Endothelial cell of umbilical vein (primary cell): ENCODE measurements at regions not wholly inside any gene's neighbourhood (a gene's known extent, or its start where the extent isn't known, plus 50 kb on each side); places are given as distances from the start of the nearest gene placed in this dataset.

Experiments used
- BruUV-seq: library from RNA; stranded (reverse); fragments of 400-500 nt; replicated peaks from 2 replicates; lab custom pipeline; 2021; lab: Mats Ljungman, UMichigan
- CTCF ChIA-PET: fragments of 300-600, 350-600 bp; sonication (Branson Sonifier 250); formaldehyde crosslinking; loops from one replicate; lab custom pipeline; 2021; ENCODE audit warnings: antibody characterized with exemption, inconsistent platforms; lab: Charles Lee
- POLR2A ChIA-PET: fragments of 300-600, 350-600 bp; sonication (Branson Sonifier 250); formaldehyde crosslinking; loops from one replicate; lab custom pipeline; 2021; ENCODE audit warnings: antibody characterized with exemption, inconsistent platforms; lab: Charles Lee
- DNase-seq: peaks from one replicate; pipeline ENCODE4 v3.0.0-alpha.2; 2011; ENCODE audit warnings: low read depth, low spot score
- FAIRE-seq: peaks from 2 replicates; lab custom pipeline; 2011; peaks lifted over from hg19 to GRCh38; lab: Jason Lieb, UNC
- H2AFZ ChIP-seq: 2 replicates; pipeline ENCODE4 v1.6.0; 2012; ENCODE audit warnings: low read depth, low read length, control low read depth, inconsistent platforms
- H3K27ac ChIP-seq: 2 replicates; pipeline ENCODE4 v1.5.1; 2011; ENCODE audit warnings: low read depth, mild to moderate bottlenecking, control low read depth, low read length, moderate library complexity; ENCODE audit not compliant: insufficient read depth
- H3K27me3 ChIP-seq, 2 experiments: 2 replicates each; pipeline versions ENCODE4 v1.6.0 to v1.6.1; 2011; ENCODE audit warnings: low read length in 2 of 2, mixed read lengths in 1 of 2; ENCODE audit not compliant: control insufficient read depth in 2 of 2, insufficient read depth in 2 of 2
- H3K36me3 ChIP-seq, 2 experiments: 2 replicates in 1 of 2; 3 replicates in 1 of 2; pipeline ENCODE4 v1.5.1; 2011; ENCODE audit warnings: low read length in 2 of 2, mild to moderate bottlenecking in 1 of 2, moderate library complexity in 1 of 2; ENCODE audit not compliant: control insufficient read depth in 2 of 2, insufficient read depth in 2 of 2; ENCODE audit errors: extremely low read depth in 1 of 2
- H3K4me1 ChIP-seq: 3 replicates; pipeline ENCODE4 v1.5.1; 2011; ENCODE audit warnings: mild to moderate bottlenecking, low read length; ENCODE audit not compliant: control insufficient read depth, insufficient read depth; ENCODE audit errors: extremely low read depth
- H3K4me2 ChIP-seq: 2 replicates; pipeline ENCODE4 v1.6.1; 2011; ENCODE audit warnings: low read length, control low read depth, mixed read lengths; ENCODE audit not compliant: insufficient read depth
- H3K4me3 ChIP-seq, 3 experiments: fragments of 200-600 bp in 1 of 3; sonication (generic), shearing (Covaris generic) in 1 of 3; replicated peaks in 1 of 3; 2 replicates each; pipeline ENCODE4 v1.5.1; 2011 to 2016; ENCODE audit warnings: control low read depth in 3 of 3, low read length in 3 of 3, mild to moderate bottlenecking in 2 of 3, inconsistent platforms in 1 of 3, low read depth in 1 of 3, moderate library complexity in 1 of 3; ENCODE audit not compliant: insufficient read depth in 1 of 3
- H3K79me2 ChIP-seq: 2 replicates; pipeline ENCODE4 v1.6.0; 2012; ENCODE audit warnings: low read length, inconsistent platforms; ENCODE audit not compliant: control insufficient read depth, insufficient read depth
- H3K9ac ChIP-seq: replicated peaks from 2 replicates; pipeline ENCODE3; 2011; ENCODE audit warnings: low read length, control low read depth; ENCODE audit not compliant: insufficient read depth; ENCODE audit errors: extremely low read depth
- H3K9me1 ChIP-seq: replicated peaks from 3 replicates; pipeline ENCODE4 v1.6.0; 2011; ENCODE audit warnings: mild to moderate bottlenecking, low read length; ENCODE audit not compliant: control insufficient read depth, insufficient read depth; ENCODE audit errors: extremely low read depth
- H3K9me3 ChIP-seq: replicated peaks from 2 replicates; pipeline ENCODE4 v1.5.1; 2012; ENCODE audit warnings: low read length, inconsistent platforms; ENCODE audit not compliant: control insufficient read depth, insufficient read depth
- H4K20me1 ChIP-seq: replicated peaks from 2 replicates; pipeline ENCODE3; 2011; ENCODE audit warnings: mild to moderate bottlenecking, low read length; ENCODE audit not compliant: control insufficient read depth, insufficient read depth; ENCODE audit errors: extremely low read depth
- CTCF ChIP-seq, 2 donors: IDR thresholded peaks; 1 replicate in 1 of 2; 2 replicates in 1 of 2; pipeline ENCODE4 v1.5.1; 2011; ENCODE audit warnings: low read length in 2 of 2, mild to moderate bottlenecking in 2 of 2, moderate library complexity in 2 of 2, control low read depth in 1 of 2, inconsistent platforms in 1 of 2, low read depth in 1 of 2; ENCODE audit not compliant: insufficient read depth in 1 of 2; ENCODE audit errors: extremely low read depth in 1 of 2
- EZH2 ChIP-seq: IDR thresholded peaks from 2 replicates; pipeline ENCODE4 v1.6.1; 2012; ENCODE audit warnings: borderline replicate concordance, low read depth, mild to moderate bottlenecking, moderate library complexity, low read length, inconsistent platforms; ENCODE audit not compliant: severe bottlenecking
- FOS ChIP-seq: IDR thresholded peaks from 2 replicates; pipeline ENCODE4 v1.6.1; 2011; ENCODE audit warnings: mild to moderate bottlenecking, low read length, moderate library complexity, borderline replicate concordance; ENCODE audit not compliant: insufficient read depth
- GATA2 ChIP-seq: IDR thresholded peaks from 2 replicates; pipeline ENCODE4 v1.7.0; 2011; ENCODE audit warnings: low read depth, mild to moderate bottlenecking, moderate library complexity, mixed read lengths, low read length; ENCODE audit not compliant: insufficient read length, insufficient read depth
- JUN ChIP-seq: IDR thresholded peaks from 2 replicates; pipeline ENCODE4 v1.6.1; 2011; ENCODE audit warnings: borderline replicate concordance, low read depth; ENCODE audit not compliant: insufficient read length, insufficient read depth
- MAX ChIP-seq: IDR thresholded peaks from 2 replicates; pipeline ENCODE4 v1.6.1; 2011; ENCODE audit not compliant: insufficient read depth, insufficient read length
- MYC ChIP-seq: IDR thresholded peaks from one replicate; pipeline ENCODE4 v1.6.1; 2011; ENCODE audit warnings: mild to moderate bottlenecking, low read depth, low read length
- POLR2A ChIP-seq: IDR thresholded peaks from 2 replicates; pipeline ENCODE4 v1.6.1; 2012; ENCODE audit warnings: low read depth, mild to moderate bottlenecking, control low read depth, low read length
- POLR2AphosphoS5 ChIP-seq: IDR thresholded peaks from 2 replicates; pipeline ENCODE4 v1.6.1; 2012; ENCODE audit warnings: low read depth, mild to moderate bottlenecking, control low read depth, low read length, moderate library complexity; ENCODE audit not compliant: insufficient read depth
- dilution Hi-C: fragments of 300-500 bp; cut with MboI; formaldehyde crosslinking; loops from one replicate; pipeline ENCODE4 v1.15.0; 2019; ENCODE audit warnings: low sequenced_read_pairs; ENCODE audit not compliant: extremely low pct_ligation_motif_present
- intact Hi-C: fragments of 100-400 bp; cut with micrococcal nuclease; formaldehyde crosslinking; loops from one replicate; pipeline ENCODE4 v1.10.0; 2022

GRCh38 chr1:221841983-221842335, 100.1 kb upstream of the DUSP10 start:
- CTCF ChIA-PET: interaction anchor here (1.1 kb wide), 1 partner anchor 11 kb away, joined by 3 read pairs; no protein-coding TSS in a partner anchor
- Histone ChIP-seq H3K9ac (no peak overlapping the region), H4K20me1 (no peaks in the 10 kb centered on the region), H3K27ac (no peak overlapping the region), H3K36me3 (no peaks in the 10 kb centered on the region), H3K4me2 (no peak overlapping the region), H3K4me3 (no peak overlapping the region), H3K9me3 (no peaks in the 10 kb centered on the region), H3K27me3 (peaks cover 0 to 1% of the 10 kb centered on the region in 2 experiments), H3K4me1 (peaks cover 16% of the 10 kb centered on the region), H2AFZ (no peak overlapping the region), H3K9me1 (no peaks in the 10 kb centered on the region), H3K79me2 (no peaks in the 10 kb centered on the region)
- POLR2A ChIA-PET: no interaction called here
- intact Hi-C loops: loop anchor here (2.0 to 10.0 kb wide), 2 partner anchors 13 to 1027 kb away; no protein-coding TSS in a partner anchor
- dilution Hi-C loops: no loop called here
- BruUV-seq: no TSS peak
- TF ChIP-seq POLR2AphosphoS5 (no peak), JUN (no peak)
- DNase-seq: no peak
- no peak for FAIRE-seq

GRCh38 chr1:221841251-221841982, 99.5 kb upstream of the DUSP10 start:
- H3K4me2 ChIP-seq: no peak overlapping the region
- TF ChIP-seq MAX (no peak), JUN (no peak), GATA2 (no peak), EZH2 (no peak), MYC (no peak), FOS (no peak), POLR2AphosphoS5 (no peak), POLR2A (no peak), CTCF (IDR thresholded peaks at IDR 0.05; ENCODE audit: extremely low read depth in 1 of 2, insufficient read depth in 1 of 2, low read depth in 1 of 2, low read length in 2 of 2) (no peak)
- peaks cover 16% of the 10 kb centered on the region for H3K4me1 ChIP-seq
- intact Hi-C loops: loop anchor here (2.0 to 10.0 kb wide), 2 partner anchors 13 to 1027 kb away; no protein-coding TSS in a partner anchor
- no peak overlapping the region for H2AFZ ChIP-seq
- BruUV-seq: no TSS peak
- H3K9me1 ChIP-seq: no peaks in the 10 kb centered on the region
- ChIA-PET CTCF (no interaction called here), POLR2A (no interaction called here)
- no peaks in the 10 kb centered on the region for H3K9me3 ChIP-seq
- no peak overlapping the region for H3K27ac ChIP-seq
- peak; percentile 58 for DNase-seq
- FAIRE-seq: no peak
- H3K4me3 ChIP-seq: no peak overlapping the region
- no peaks in the 10 kb centered on the region for H3K27me3 ChIP-seq
- dilution Hi-C loops: no loop called here
- no peak overlapping the region for H3K9ac ChIP-seq
- no peaks in the 10 kb centered on the region for H3K36me3 ChIP-seq
- no peaks in the 10 kb centered on the region for H3K79me2 ChIP-seq
- no peaks in the 10 kb centered on the region for H4K20me1 ChIP-seq
